Spinal cord (tissue), 9 donors: ENCODE measurements at regions not wholly inside any gene's neighbourhood (a gene's known extent, or its start where the extent isn't known, plus 50 kb on each side); places are given as distances from the start of the nearest gene placed in this dataset.

Experiments
- DNase-seq, 6 donors: peaks; one replicate each; pipeline versions ENCODE4 v3.0.0 to v3.0.0-alpha.2; 2013 to 2015; ENCODE audit warnings: low spot score in 6 of 6, low read depth in 4 of 6
- H3K27ac ChIP-seq: one replicate; pipeline ENCODE4 v1.5.1; 2013; ENCODE audit warnings: low read depth, low read length, control low read depth
- H3K27me3 ChIP-seq: one replicate; pipeline ENCODE4 v1.6.1; 2013; ENCODE audit warnings: low read length; ENCODE audit not compliant: control insufficient read depth, insufficient read depth
- H3K36me3 ChIP-seq: one replicate; pipeline ENCODE4 v1.6.1; 2013; ENCODE audit warnings: low read length; ENCODE audit not compliant: control insufficient read depth, insufficient read depth
- H3K4me1 ChIP-seq: one replicate; pipeline ENCODE4 v1.6.1; 2013; ENCODE audit warnings: low read length; ENCODE audit not compliant: control insufficient read depth, insufficient read depth
- H3K4me3 ChIP-seq: one replicate; pipeline ENCODE4 v1.5.1; 2013; ENCODE audit warnings: low read depth, low read length, control low read depth
- H3K9me3 ChIP-seq: one replicate; pipeline ENCODE4 v1.6.1; 2013; ENCODE audit warnings: low read length; ENCODE audit not compliant: control insufficient read depth, insufficient read depth
- WGBS: methylation state at CpG from one replicate; pipeline ENCODE4 v1.1.5; 2013; ENCODE audit warnings: missing lambda C conversion rate; ENCODE audit not compliant: insufficient coverage; 5-methylcytosine and 5-hydroxymethylcytosine counted together
- donor health status: healthy.

- no CpG with 5 or more reads among the region's 7 CpGs for WGBS
- peaks cover 12% of the 10 kb centered on the region for H3K4me1 ChIP-seq
- H3K27ac ChIP-seq = no peak overlapping the region
Observed at GRCh38 chr3:168546707-168547106, 451.0 kb upstream of the GOLIM4 start.

GRCh38 chr3:168545591-168545990, 449.9 kb upstream of the GOLIM4 start:
- Histone ChIP-seq H3K27ac (no peak overlapping the region), H3K4me3 (no peak overlapping the region), H3K4me1 (peaks cover 12% of the 10 kb centered on the region), H3K36me3 (no peaks in the 10 kb centered on the region), H3K27me3 (no peaks in the 10 kb centered on the region), H3K9me3 (no peaks in the 10 kb centered on the region)
- DNase-seq = peak in 1 of 6 donors; percentile 52
- 80% methylated on average over 1 of the region's 1 CpG for WGBS

More at GRCh38 chr3:168546707-168547106, 451.0 kb upstream of the GOLIM4 start:
- Histone ChIP-seq H3K36me3 (no peaks in the 10 kb centered on the region), H3K4me3 (no peak overlapping the region), H3K9me3 (no peaks in the 10 kb centered on the region), H3K27me3 (no peaks in the 10 kb centered on the region)
- DNase-seq = no peak

DNA sequence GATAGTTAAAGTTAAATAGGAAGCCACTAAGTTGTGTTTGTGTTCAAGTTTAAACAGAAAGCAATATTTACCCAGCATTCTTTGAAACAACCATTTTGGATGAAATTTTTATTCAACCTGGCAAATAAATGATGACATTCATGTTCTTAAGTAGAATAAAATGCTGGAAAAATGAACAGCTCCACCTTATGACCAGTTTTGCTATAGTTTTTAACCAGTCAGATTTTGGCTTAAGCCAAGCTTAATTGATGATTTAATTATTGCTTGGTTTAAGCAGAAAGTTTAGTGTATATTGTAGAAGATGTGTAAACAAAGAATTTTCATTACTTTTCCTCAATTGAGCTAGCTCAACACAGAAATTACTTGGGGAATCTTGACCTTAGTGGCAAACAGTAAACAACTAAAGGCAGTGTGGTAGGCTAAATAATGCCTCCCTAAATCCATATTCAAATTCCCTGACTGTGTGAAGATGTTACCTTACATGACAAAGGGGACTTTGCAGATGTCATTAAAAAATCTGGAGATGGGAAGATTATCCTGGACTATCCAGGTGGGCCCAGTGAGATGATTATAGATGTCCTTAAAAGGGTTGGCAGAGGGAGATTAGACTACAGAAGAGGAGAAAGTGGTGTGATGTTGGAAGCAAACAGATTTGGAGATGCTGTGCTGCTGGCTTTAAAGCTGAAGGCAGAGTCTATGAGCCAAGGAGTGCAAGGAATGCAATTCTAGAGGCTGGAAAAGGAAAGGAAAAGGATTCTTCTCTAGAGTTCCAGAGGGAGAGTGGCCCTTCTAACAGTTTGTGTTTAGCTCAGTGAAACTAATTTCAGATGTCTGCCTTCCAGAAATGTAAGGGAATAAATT, 448.6 kb upstream of the GOLIM4 start:
- peak in 1 of 6 donors; percentile 16 for DNase-seq
- Histone ChIP-seq H3K27me3 (no peaks in the 10 kb centered on the region), H3K4me1 (peaks cover 12% of the 10 kb centered on the region), H3K9me3 (no peaks in the 10 kb centered on the region), H3K27ac (no peak overlapping the region), H3K4me3 (no peak overlapping the region), H3K36me3 (no peaks in the 10 kb centered on the region)

- no peak for DNase-seq
- no peak overlapping the region for H3K4me3 ChIP-seq
- H3K4me1 ChIP-seq = peaks cover 2% of the 10 kb centered on the region
- no peaks in the 10 kb centered on the region for H3K36me3 ChIP-seq
- no peaks in the 10 kb centered on the region for H3K27me3 ChIP-seq
- no CpG with 5 or more reads among the region's 2 CpGs for WGBS
- no peaks in the 10 kb centered on the region for H3K9me3 ChIP-seq
- no peak overlapping the region for H3K27ac ChIP-seq
Observed at GRCh38 chr3:168540726-168541125, 445.0 kb upstream of the GOLIM4 start.

- no peak overlapping the region for H3K4me3 ChIP-seq
- no peaks in the 10 kb centered on the region for H3K36me3 ChIP-seq
- no peak overlapping the region for H3K27ac ChIP-seq
- H3K9me3 ChIP-seq = no peaks in the 10 kb centered on the region
- H3K27me3 ChIP-seq = no peaks in the 10 kb centered on the region
- H3K4me1 ChIP-seq = no peaks in the 10 kb centered on the region
- DNase-seq = no peak
- WGBS = no CpG with 5 or more reads among the region's 1 CpG
Observed at GRCh38 chr3:168539909-168540308, 444.2 kb upstream of the GOLIM4 start.

GRCh38 chr3:168534761-168535160, 439.0 kb upstream of the GOLIM4 start:
- H3K4me3 ChIP-seq = no peak overlapping the region
- H3K9me3 ChIP-seq = no peaks in the 10 kb centered on the region
- H3K4me1 ChIP-seq = no peaks in the 10 kb centered on the region
- H3K27me3 ChIP-seq = no peaks in the 10 kb centered on the region
- no CpG with 5 or more reads among the region's 3 CpGs for WGBS
- H3K36me3 ChIP-seq = no peaks in the 10 kb centered on the region
- no peak for DNase-seq
- H3K27ac ChIP-seq = no peak overlapping the region

DNA sequence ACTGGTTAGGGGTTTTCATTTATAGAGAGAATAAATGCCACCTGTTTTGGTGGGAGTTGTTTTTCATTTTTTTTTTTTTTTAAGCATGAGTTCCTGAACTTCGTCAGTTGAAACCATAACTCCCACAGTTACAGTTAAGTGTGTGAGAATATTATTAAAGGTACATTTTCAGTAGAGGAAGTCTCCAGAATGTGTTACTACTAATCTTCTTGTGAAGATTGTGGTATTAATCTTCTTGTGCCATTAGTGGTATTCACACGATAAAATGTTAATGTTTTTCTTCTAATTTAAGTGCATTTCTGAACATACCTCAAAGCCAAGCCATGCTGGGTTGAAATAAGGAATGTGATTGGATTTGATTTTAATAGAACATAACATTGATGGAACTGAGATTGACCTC, 437.9 kb upstream of the GOLIM4 start:
- WGBS = no CpG with 5 or more reads among the region's 2 CpGs
- Histone ChIP-seq H3K4me3 (no peak overlapping the region), H3K4me1 (no peaks in the 10 kb centered on the region), H3K27ac (no peak overlapping the region), H3K9me3 (no peaks in the 10 kb centered on the region), H3K36me3 (no peaks in the 10 kb centered on the region), H3K27me3 (no peaks in the 10 kb centered on the region)
- no peak for DNase-seq

DNA sequence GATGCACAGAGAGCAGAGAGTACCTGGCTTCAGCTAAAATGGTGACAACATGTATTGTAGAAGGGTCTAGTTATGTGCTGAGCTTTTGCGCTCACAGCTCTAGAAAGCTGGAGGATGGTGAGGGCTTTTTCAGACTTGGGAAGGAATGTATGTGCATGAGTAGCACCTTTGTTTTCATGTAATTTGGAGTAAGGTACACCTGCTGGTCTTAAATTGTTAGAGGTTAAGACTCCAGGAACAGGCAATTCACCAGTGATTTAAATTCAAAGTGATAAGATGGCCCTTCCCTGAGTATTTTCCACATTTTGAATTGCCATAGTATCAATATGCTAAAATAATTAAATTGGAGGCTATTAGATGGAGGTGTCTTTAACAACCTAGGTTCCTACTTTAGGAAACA, 436.4 kb upstream of the GOLIM4 start:
- no peaks in the 10 kb centered on the region for H3K27me3 ChIP-seq
- no peaks in the 10 kb centered on the region for H3K36me3 ChIP-seq
- no peak for DNase-seq
- H3K27ac ChIP-seq = no peak overlapping the region
- no peak overlapping the region for H3K4me3 ChIP-seq
- WGBS = 100% methylated on average over 1 of the region's 1 CpG
- no peaks in the 10 kb centered on the region for H3K9me3 ChIP-seq
- no peaks in the 10 kb centered on the region for H3K4me1 ChIP-seq

GRCh38 chr3:168531116-168531515, 435.4 kb upstream of the GOLIM4 start:
- WGBS = 29% methylated on average over 1 of the region's 4 CpGs
- peak in 2 of 6 donors; percentile 41 to 66 for DNase-seq

GRCh38 chr3:168524129-168524528, 428.4 kb upstream of the GOLIM4 start:
- Histone ChIP-seq H3K4me3 (no peak overlapping the region), H3K36me3 (no peaks in the 10 kb centered on the region), H3K4me1 (no peaks in the 10 kb centered on the region), H3K27me3 (no peaks in the 10 kb centered on the region), H3K27ac (no peak overlapping the region), H3K9me3 (no peaks in the 10 kb centered on the region)
- no peak for DNase-seq
- no CpG with 5 or more reads among the region's 1 CpG for WGBS

More at GRCh38 chr3:168531116-168531515, 435.4 kb upstream of the GOLIM4 start:
- H3K27me3 ChIP-seq = no peaks in the 10 kb centered on the region
- H3K4me3 ChIP-seq = no peak overlapping the region
- H3K9me3 ChIP-seq = no peaks in the 10 kb centered on the region
- H3K36me3 ChIP-seq = no peaks in the 10 kb centered on the region
- no peak overlapping the region for H3K27ac ChIP-seq
- no peaks in the 10 kb centered on the region for H3K4me1 ChIP-seq
